ENCODE measurements at regions not wholly inside any gene's neighbourhood (a gene's known extent, or its start where the extent isn't known, plus 50 kb on each side); places are given as distances from the start of the nearest gene placed in this dataset.

DNA sequence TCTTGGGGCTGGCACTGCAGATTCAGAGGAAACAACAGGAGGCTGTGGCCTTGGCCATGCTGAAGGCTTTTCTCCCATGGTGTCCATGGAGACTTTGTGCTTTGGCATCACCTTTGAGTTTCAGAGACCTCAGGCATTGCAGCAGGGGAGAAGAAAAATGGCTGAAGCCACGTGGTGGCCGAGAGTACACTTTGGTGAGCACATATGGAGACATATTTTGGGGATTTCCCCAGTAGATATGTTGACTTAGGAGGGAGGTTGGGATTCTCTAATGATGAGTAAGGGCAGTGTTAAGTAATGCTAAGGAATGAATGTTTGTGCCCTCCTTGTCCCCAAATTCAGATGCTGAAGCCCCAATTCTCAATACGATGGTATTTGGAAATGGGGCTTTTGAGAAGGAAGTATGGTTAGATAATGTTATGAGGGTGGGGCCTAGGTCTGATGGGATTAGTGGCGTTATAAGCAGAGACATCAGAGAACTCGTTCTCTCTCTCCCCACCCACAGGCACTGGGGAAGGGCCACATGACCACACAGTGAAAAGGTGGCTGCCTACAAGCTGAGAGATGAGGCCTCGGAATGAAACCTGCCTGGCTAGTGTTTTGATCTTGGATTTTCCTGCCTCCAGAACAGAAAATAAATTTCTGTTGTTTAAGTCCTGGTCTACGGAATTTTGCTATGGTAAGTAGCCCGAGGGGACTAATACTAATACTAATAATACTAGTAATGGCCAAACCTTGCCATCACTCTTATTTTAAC, 98.6 kb downstream of the TBX19 start:
- intact Hi-C loops (cut with DNase I; ENCODE audit: low total_unique reads): no loop called here
- DNase-seq (ENCODE audit: low spot score in 2 of 2): no peak
- 89 to 93% methylated on average over 8 of the region's 8 CpGs for WGBS, 2 donors
- no peak overlapping the region for H3K4me3 ChIP-seq (ENCODE audit: low read depth, poor library complexity, severe bottlenecking)
- TF ChIP-seq, protein P1, sequence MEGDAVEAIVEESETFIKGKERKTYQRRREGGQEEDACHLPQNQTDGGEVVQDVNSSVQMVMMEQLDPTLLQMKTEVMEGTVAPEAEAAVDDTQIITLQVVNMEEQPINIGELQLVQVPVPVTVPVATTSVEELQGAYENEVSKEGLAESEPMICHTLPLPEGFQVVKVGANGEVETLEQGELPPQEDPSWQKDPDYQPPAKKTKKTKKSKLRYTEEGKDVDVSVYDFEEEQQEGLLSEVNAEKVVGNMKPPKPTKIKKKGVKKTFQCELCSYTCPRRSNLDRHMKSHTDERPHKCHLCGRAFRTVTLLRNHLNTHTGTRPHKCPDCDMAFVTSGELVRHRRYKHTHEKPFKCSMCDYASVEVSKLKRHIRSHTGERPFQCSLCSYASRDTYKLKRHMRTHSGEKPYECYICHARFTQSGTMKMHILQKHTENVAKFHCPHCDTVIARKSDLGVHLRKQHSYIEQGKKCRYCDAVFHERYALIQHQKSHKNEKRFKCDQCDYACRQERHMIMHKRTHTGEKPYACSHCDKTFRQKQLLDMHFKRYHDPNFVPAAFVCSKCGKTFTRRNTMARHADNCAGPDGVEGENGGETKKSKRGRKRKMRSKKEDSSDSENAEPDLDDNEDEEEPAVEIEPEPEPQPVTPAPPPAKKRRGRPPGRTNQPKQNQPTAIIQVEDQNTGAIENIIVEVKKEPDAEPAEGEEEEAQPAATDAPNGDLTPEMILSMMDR (IDR thresholded peaks at IDR 0.05): no peak
- no peak for TF ChIP-seq POLR2A (IDR thresholded peaks at IDR 0.05)

DNA sequence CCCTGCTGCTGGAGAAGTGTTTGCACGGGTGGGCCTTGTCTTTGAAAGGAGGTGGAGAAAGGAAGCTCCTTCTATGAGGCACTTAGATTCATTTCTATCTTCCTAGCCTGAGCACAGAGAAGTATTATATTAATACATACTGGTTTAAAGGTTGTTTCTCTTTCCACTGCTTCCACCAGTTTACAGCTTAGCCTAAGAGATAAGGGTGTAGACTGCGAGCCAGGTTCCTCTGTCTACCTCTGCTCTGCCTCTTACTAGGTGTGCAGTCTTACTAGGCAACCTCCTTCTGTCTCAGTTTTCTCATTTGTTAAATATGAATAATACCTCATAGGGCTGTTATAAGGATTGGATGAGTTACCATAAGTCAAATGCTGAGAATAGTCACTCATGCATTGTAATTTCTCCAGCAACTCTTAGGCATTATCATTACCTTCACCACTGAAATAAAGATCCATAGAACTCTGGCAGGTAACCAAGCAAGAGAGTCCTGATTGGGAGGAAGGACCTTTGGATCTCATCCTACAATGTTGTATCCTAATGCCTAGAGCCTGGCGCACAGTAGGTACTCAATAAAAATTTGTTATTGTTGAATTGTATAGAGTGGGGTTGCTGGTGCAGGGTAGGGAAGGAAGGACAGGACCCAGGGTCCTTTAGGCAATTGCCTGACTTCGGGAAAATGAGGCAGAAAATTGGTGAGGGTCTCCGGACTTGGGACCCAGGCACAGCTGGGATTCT, 95.1 kb downstream of the TBX19 start:
- no peak for DNase-seq (ENCODE audit: low spot score in 2 of 2)
- TF ChIP-seq, protein P1 (IDR thresholded peaks at IDR 0.05): no peak
- no peak for TF ChIP-seq POLR2A (IDR thresholded peaks at IDR 0.05)
- no peak overlapping the region for H3K4me3 ChIP-seq (ENCODE audit: low read depth, poor library complexity, severe bottlenecking)
- WGBS, 2 donors: 87 to 93% methylated on average over 5 of the region's 5 CpGs
- intact Hi-C loops (cut with DNase I; ENCODE audit: low total_unique reads): no loop called here

DNA sequence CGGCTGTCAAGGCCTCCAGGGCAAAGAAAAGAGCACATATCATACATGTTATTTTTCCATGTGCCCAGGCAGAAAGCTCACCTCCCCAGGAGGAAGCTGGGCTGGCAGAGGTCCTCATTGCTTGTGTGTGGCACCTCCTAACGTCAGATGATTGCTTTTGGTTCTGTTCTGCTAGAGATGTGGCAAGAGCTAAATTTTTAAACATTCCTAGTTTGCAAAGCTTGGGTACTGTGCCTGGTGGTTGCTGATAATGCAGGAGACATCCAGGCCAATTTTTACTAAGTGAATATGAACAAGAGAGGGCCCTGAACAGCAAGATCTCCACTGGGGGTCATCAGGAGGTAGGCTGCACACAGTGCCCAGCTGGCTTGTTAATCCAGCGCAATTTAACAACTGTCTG, 93.9 kb downstream of the TBX19 start:
- 55 to 64% methylated on average over 3 of the region's 3 CpGs for WGBS, 2 donors
- TF ChIP-seq POLR2A (IDR thresholded peaks at IDR 0.05): no peak
- TF ChIP-seq, protein P1 (IDR thresholded peaks at IDR 0.05): no peak
- DNase-seq (ENCODE audit: low spot score in 2 of 2): no peak
- intact Hi-C loops (cut with DNase I; ENCODE audit: low total_unique reads): no loop called here
- H3K4me3 ChIP-seq (ENCODE audit: low read depth, poor library complexity, severe bottlenecking): no peak overlapping the region

DNA sequence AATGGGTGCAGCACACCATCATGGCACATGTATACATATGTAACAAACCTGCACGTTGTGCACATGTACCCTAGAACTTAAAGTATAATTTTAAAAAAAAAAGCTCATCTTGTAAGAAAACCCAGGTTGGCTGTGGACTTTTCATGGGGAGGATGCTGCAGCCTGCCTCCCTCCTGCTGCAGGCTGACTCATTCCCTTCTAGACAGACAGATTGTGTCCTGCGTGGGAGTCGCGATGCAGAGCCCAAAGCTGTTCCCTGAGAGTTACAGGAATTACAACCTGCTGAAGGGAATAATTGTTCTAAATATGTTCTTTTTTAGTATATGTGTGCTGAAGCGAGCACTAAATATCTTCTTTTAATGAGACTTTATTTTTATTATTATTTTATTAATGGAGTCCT, 93.2 kb downstream of the TBX19 start:
- TF ChIP-seq, protein P1 (IDR thresholded peaks at IDR 0.05): no peak
- TF ChIP-seq POLR2A (IDR thresholded peaks at IDR 0.05): no peak
- WGBS, 2 donors: 65 to 78% methylated on average over 5 of the region's 5 CpGs
- no peak for DNase-seq (ENCODE audit: low spot score in 2 of 2)
- intact Hi-C loops (cut with DNase I; ENCODE audit: low total_unique reads): no loop called here
- H3K4me3 ChIP-seq (ENCODE audit: low read depth, poor library complexity, severe bottlenecking): no peak overlapping the region

DNA sequence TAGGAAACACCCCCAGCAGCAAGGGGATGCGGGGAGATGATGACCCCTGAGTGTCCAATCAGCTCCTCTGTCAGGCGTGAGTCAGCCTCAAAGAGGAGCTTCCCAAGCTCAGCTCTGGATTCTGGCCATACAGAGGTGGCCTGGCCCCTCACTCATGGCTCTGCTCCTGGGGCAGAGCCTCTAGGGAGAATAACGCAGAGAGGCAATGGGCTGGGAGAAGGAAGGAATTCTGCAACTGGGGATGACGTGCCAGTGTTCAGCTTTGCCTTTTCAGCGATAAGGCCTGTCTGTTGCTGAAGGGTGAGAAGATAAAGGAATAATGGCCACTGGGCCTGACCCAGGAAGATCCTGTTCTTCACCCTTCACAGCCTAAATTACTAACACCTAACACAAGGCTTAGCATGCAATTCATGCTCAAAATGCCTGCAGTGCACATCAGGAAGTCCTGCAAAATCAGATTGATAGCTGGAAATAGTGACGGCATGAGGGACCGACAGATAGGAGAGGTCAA, 92.2 kb downstream of the TBX19 start:
- 83 to 90% methylated on average over 6 to 7 of the region's 7 CpGs for WGBS, 2 donors
- no peak for TF ChIP-seq POLR2A (IDR thresholded peaks at IDR 0.05)
- TF ChIP-seq, protein P1 (IDR thresholded peaks at IDR 0.05): no peak
- intact Hi-C loops (cut with DNase I; ENCODE audit: low total_unique reads): no loop called here
- H3K4me3 ChIP-seq (ENCODE audit: low read depth, poor library complexity, severe bottlenecking): no peak overlapping the region
- DNase-seq (ENCODE audit: low spot score in 2 of 2): no peak
